MM.1S (cell line): ENCODE measurements at regions not wholly inside any gene's neighbourhood (a gene's known extent, or its start where the extent isn't known, plus 50 kb on each side); places are given as distances from the start of the nearest gene placed in this dataset.

Experiments
- CTCF ChIP-seq: fragments of 300-600 bp; sonication (generic); IDR thresholded peaks from 2 replicates; pipeline ENCODE4 v1.5.1; 2016; ENCODE audit warnings: antibody characterized with exemption, low read length, mixed read lengths
- EZH2 ChIP-seq: fragments of 300-600 bp; sonication (generic); optimal IDR thresholded peaks from 2 replicates; pipeline ENCODE3; 2017; ENCODE audit warnings: low read depth, mild to moderate bottlenecking, antibody characterized with exemption, low read length, mixed read lengths
- EZH2phosphoT487 ChIP-seq: fragments of 300-600 bp; sonication (generic); IDR thresholded peaks from 2 replicates; pipeline ENCODE4 v1.6.1; 2018; ENCODE audit warnings: antibody characterized with exemption, low read length

GRCh38 chr20:56779452-56780143 is 150.5 kb downstream of the TFAP2C start:
- TF ChIP-seq CTCF (no peak), EZH2phosphoT487 (no peak), EZH2 (no peak)
